MCF 10A (cell line): ENCODE measurements at regions not wholly inside any gene's neighbourhood (a gene's known extent, or its start where the extent isn't known, plus 50 kb on each side); places are given as distances from the start of the nearest gene placed in this dataset.

Experiments
- BruUV-seq: library from RNA; stranded (reverse); fragments of 400-500 nt; replicated peaks from 2 replicates; lab custom pipeline; 2021; lab: Mats Ljungman, UMichigan
- CTCF ChIA-PET: fragments of 300-600 bp; sonication (Branson Sonifier 250); formaldehyde crosslinking; extraction: SDS; loops from one replicate; lab custom pipeline; 2021; ENCODE audit warnings: antibody characterized with exemption, inconsistent platforms; lab: Yijun Ruan, JAX
- POLR2A ChIA-PET: fragments of 300-600, 350-650 bp; sonication (Branson Sonifier 250); formaldehyde crosslinking; extraction: SDS; loops from one replicate; lab custom pipeline; 2020; ENCODE audit warnings: antibody characterized with exemption, inconsistent platforms; lab: Yijun Ruan, JAX
- DNase-seq: peaks from one replicate; pipeline ENCODE4 v3.0.0-alpha.2; 2018; ENCODE audit not compliant: unreplicated experiment
- H3K27ac Mint-ChIP-seq: one replicate; pipeline ENCODE4 v1.8.0; 2022; ENCODE audit warnings: mild to moderate bottlenecking, low read depth, mixed read lengths; ENCODE audit not compliant: unreplicated experiment
- H3K27me3 Mint-ChIP-seq: one replicate; pipeline ENCODE4 v1.8.0; 2022; ENCODE audit warnings: mixed read lengths; ENCODE audit not compliant: insufficient read depth, unreplicated experiment
- H3K36me3 Mint-ChIP-seq: one replicate; pipeline ENCODE4 v1.8.0; 2022; ENCODE audit warnings: mild to moderate bottlenecking, moderate library complexity, mixed read lengths; ENCODE audit not compliant: insufficient read depth, unreplicated experiment
- H3K4me1 Mint-ChIP-seq: one replicate; pipeline ENCODE4 v1.8.0; 2022; ENCODE audit warnings: mixed read lengths; ENCODE audit not compliant: insufficient read depth, unreplicated experiment
- H3K4me3 Mint-ChIP-seq: one replicate; pipeline ENCODE4 v1.8.0; 2022; ENCODE audit warnings: mild to moderate bottlenecking, moderate library complexity, mixed read lengths; ENCODE audit not compliant: unreplicated experiment
- H3K9me3 Mint-ChIP-seq: one replicate; pipeline ENCODE4 v1.8.0; 2022; ENCODE audit warnings: mixed read lengths; ENCODE audit not compliant: unreplicated experiment
- CTCF ChIP-seq: fragments of 200-600 bp; IDR thresholded peaks from one replicate; pipeline ENCODE4 v1.8.0; 2022; ENCODE audit warnings: antibody characterized with exemption, mild to moderate bottlenecking; ENCODE audit not compliant: unreplicated experiment
- intact Hi-C: fragments of 100-400 bp; cut with micrococcal nuclease; formaldehyde crosslinking; loops from 2 replicates; pipeline ENCODE4 v1.14.1; 2022

GRCh38 chr3:197356275-197356674, 57.9 kb upstream of the DLG1 start:
- ChIA-PET CTCF (interaction anchor here (0.7 kb wide), 1 partner anchor 19 kb away, joined by 4 read pairs; no protein-coding TSS in a partner anchor), POLR2A (no interaction called here)
- intact Hi-C loops, result no loop called here
- Mint-ChIP-seq H3K4me3 (no peak overlapping the region), H3K9me3 (peaks cover 13% of the 10 kb centered on the region), H3K27me3 (peaks cover 13% of the 10 kb centered on the region), H3K27ac (no peak overlapping the region), H3K36me3 (no peaks in the 10 kb centered on the region), H3K4me1 (peaks cover 12% of the 10 kb centered on the region)
- no TSS peak for BruUV-seq
- DNase-seq, result no peak
- TF ChIP-seq CTCF, result no peak

DNA sequence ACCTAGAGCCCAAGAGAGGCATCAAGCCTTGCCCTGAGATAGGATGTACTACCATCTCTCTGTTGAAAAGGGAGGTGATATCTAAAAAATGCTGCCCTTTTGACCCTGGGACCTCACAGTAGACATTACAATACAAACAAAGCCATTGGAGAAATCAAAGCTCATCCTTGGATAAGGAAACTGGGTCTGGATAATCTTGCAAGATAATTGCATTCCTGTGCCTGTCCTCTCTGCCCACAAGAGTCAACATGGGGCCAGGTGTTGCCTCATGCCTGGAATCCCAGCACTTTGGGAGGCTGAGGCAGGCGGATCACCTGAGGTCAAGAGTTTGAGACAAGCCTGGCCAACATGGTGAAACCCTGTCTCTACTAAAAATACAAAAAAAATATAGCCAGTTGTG, 57.3 kb upstream of the DLG1 start:
- no peak overlapping the region for H3K4me3 Mint-ChIP-seq
- intact Hi-C loops, result no loop called here
- H3K36me3 Mint-ChIP-seq, result no peaks in the 10 kb centered on the region
- H3K4me1 Mint-ChIP-seq, result peaks cover 12% of the 10 kb centered on the region
- H3K27ac Mint-ChIP-seq, result no peak overlapping the region
- ChIA-PET POLR2A (no interaction called here), CTCF (interaction anchor here (0.7 kb wide), 1 partner anchor 19 kb away, joined by 4 read pairs; no protein-coding TSS in a partner anchor)
- no peak for DNase-seq
- H3K9me3 Mint-ChIP-seq, result peaks cover 13% of the 10 kb centered on the region
- H3K27me3 Mint-ChIP-seq, result peaks cover 13% of the 10 kb centered on the region
- BruUV-seq, result no TSS peak
- TF ChIP-seq CTCF, result no peak

DNA sequence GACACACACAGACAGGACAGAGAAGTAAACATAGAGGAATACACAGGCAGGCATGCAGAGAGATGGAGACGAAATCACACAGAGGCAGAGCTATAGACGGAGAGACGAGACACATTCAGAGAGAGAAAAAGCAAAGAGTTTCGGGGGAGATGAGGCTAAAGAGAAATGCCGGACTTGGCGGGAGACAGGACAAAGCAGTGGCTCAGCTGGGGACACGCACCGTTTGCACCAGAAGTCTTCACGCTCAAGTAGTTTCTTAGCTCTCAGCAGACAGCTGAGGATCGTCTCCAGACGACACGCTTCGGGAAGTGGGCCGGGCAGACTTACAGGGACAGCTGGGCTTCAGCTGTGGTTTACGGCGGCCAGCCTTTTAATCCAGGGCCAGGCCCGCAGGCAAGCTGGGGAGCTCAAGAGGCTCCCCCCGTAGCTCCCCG, 56.2 kb upstream of the DLG1 start:
- intact Hi-C loops, result no loop called here
- no peak overlapping the region for H3K4me3 Mint-ChIP-seq
- H3K27ac Mint-ChIP-seq, result no peak overlapping the region
- H3K4me1 Mint-ChIP-seq, result peaks cover 12% of the 10 kb centered on the region
- H3K9me3 Mint-ChIP-seq, result peaks cover 8% of the 10 kb centered on the region
- no peak for DNase-seq
- no peak for TF ChIP-seq CTCF
- no TSS peak for BruUV-seq
- peaks cover 13% of the 10 kb centered on the region for H3K27me3 Mint-ChIP-seq
- no peaks in the 10 kb centered on the region for H3K36me3 Mint-ChIP-seq
- ChIA-PET CTCF (interaction anchor here (0.5 kb wide), 1 partner anchor 12 kb away, joined by 3 read pairs; no protein-coding TSS in a partner anchor), POLR2A (interaction anchor here (0.6 kb wide), 1 partner anchor 146 kb away, joined by 3 read pairs; no protein-coding TSS in a partner anchor)

DNA sequence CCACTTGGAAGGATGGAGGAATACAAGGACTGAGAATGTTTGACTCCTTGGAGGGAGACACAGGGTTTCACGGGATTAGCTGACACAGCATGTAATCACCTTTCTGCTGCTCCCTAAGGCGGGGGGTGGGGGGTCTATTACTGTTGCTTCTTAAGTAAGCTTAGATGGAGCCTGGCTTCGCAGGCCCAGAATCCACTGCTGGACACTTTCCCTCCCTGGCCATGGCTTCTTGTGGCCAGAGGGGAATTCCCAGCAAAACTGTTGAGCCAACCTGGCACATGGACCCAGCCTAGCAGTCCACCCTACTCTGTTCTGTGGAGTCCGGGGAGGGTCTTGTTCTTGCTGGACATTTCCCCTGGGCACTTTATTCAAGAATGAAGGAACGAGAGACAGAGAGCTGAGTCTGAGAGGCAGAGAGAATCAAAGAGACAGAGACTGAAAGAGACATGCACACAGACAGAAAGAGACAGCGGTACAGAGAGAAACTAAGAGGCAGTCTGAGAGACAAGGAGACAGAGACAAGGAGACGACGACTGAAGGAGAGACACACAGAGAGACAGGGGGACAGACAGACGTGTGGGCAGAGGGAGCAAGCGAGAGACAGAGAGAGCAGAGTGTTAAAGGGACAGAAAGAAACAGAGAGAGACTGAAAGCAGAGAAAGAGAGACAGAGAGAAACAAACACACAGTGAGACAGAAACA, 55.6 kb upstream of the DLG1 start:
- no peak overlapping the region for H3K4me3 Mint-ChIP-seq
- H3K4me1 Mint-ChIP-seq, result peaks cover 12% of the 10 kb centered on the region
- TF ChIP-seq CTCF, result no peak
- H3K27me3 Mint-ChIP-seq, result peaks cover 13% of the 10 kb centered on the region
- BruUV-seq, result no TSS peak
- ChIA-PET CTCF (interaction anchor here (0.5 kb wide), 2 partner anchors 13 to 23 kb away, joined by 3 to 4 read pairs; no protein-coding TSS in a partner anchor), POLR2A (interaction anchor here (0.6 kb wide), 1 partner anchor 145 kb away, joined by 3 read pairs; no protein-coding TSS in a partner anchor)
- DNase-seq, result no peak
- no peaks in the 10 kb centered on the region for H3K36me3 Mint-ChIP-seq
- H3K9me3 Mint-ChIP-seq, result peaks cover 3% of the 10 kb centered on the region
- intact Hi-C loops, result no loop called here
- no peak overlapping the region for H3K27ac Mint-ChIP-seq
